PFSK-1 (cell line): ENCODE measurements at regions not wholly inside any gene's neighbourhood (a gene's known extent, or its start where the extent isn't known, plus 50 kb on each side); places are given as distances from the start of the nearest gene placed in this dataset.

Experiments used
- POLR2AphosphoS5 ChIP-seq: IDR thresholded peaks from 2 replicates; pipeline ENCODE4 v1.6.1; 2012; ENCODE audit warnings: low read depth, mild to moderate bottlenecking, control low read depth, low read length, moderate library complexity
- SIN3A ChIP-seq: IDR thresholded peaks from 2 replicates; pipeline ENCODE4 v1.6.1; 2012; ENCODE audit warnings: mild to moderate bottlenecking, low read length, moderate library complexity, borderline replicate concordance; ENCODE audit not compliant: insufficient read depth
- TAF1 ChIP-seq: IDR thresholded peaks from 2 replicates; pipeline ENCODE4 v1.6.1; 2012; ENCODE audit warnings: low read length, control low read depth, borderline replicate concordance; ENCODE audit not compliant: insufficient read depth
- TF ChIP-seq, protein P1 (sequence below), 2 experiments: IDR thresholded peaks; 2 replicates each; pipeline versions ENCODE4 v1.6.1 to v1.8.0; 2011 to 2012; ENCODE audit warnings: low read depth in 2 of 2, low read length in 2 of 2, control low read depth in 1 of 2, inconsistent platforms in 1 of 2, mild to moderate bottlenecking in 1 of 2, moderate library complexity in 1 of 2; ENCODE audit not compliant: insufficient read depth in 1 of 2

DNA sequence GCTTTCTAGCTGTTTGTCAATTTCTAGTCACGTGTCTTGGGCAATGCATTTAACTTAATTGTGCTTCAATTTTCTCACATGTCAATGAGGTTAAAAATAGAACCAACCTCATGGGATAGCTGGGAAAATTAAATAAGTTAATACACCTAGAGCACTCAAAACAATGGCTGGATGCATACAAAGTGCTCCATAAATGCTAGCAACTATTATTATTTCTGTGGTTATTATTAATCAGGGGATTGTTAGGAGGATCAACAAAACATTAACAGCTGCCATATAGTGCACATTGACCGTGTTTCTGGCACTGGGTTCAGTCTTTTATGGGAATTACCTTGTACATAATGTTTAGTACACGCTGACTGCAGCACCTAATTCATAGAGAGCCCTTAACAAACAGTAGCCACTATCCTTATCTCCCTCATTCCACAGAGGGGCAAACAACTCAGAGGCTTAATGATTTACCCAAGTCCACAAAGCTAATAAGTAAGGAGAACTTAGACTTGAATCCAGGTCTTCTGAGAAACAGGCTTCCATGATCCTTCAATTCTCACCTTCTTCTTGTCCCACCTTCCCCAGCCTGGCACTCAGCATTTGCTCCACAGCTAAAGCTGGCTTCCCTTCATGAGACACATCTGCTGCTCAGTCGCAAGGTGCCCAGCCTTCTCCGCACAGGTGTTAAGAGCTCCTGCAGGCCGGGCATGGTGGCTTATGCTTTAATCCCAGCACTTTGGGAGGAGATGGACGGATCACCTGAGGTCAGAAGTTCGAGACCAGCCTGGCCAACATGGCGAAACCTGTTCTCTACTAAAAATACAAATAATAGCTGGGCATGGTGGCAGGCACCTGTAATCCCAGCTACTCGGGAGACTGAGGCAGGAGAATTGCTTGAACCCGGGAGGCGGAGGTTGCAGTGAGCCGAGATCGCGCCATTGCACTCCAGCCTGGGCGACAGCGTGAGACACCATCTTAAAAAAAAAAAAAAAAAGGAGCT, 137.4 kb upstream of the ABCA1 start:
- TF ChIP-seq, protein P1, sequence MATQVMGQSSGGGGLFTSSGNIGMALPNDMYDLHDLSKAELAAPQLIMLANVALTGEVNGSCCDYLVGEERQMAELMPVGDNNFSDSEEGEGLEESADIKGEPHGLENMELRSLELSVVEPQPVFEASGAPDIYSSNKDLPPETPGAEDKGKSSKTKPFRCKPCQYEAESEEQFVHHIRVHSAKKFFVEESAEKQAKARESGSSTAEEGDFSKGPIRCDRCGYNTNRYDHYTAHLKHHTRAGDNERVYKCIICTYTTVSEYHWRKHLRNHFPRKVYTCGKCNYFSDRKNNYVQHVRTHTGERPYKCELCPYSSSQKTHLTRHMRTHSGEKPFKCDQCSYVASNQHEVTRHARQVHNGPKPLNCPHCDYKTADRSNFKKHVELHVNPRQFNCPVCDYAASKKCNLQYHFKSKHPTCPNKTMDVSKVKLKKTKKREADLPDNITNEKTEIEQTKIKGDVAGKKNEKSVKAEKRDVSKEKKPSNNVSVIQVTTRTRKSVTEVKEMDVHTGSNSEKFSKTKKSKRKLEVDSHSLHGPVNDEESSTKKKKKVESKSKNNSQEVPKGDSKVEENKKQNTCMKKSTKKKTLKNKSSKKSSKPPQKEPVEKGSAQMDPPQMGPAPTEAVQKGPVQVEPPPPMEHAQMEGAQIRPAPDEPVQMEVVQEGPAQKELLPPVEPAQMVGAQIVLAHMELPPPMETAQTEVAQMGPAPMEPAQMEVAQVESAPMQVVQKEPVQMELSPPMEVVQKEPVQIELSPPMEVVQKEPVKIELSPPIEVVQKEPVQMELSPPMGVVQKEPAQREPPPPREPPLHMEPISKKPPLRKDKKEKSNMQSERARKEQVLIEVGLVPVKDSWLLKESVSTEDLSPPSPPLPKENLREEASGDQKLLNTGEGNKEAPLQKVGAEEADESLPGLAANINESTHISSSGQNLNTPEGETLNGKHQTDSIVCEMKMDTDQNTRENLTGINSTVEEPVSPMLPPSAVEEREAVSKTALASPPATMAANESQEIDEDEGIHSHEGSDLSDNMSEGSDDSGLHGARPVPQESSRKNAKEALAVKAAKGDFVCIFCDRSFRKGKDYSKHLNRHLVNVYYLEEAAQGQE (IDR thresholded peaks at IDR 0.05; ENCODE audit: insufficient read depth in 1 of 2, low read depth in 2 of 2, low read length in 2 of 2) = no peak
- TF ChIP-seq SIN3A (no peak), POLR2AphosphoS5 (no peak), TAF1 (no peak)
